Endothelial cell (in vitro differentiated cells): ENCODE measurements at regions not wholly inside any gene's neighbourhood (a gene's known extent, or its start where the extent isn't known, plus 50 kb on each side); places are given as distances from the start of the nearest gene placed in this dataset.

ENCODE experiments used
- DNase-seq: peaks from one replicate; pipeline ENCODE4 v3.0.0; 2021; ENCODE audit warnings: low spot score
- H3K27ac Mint-ChIP-seq: one replicate; pipeline ENCODE4 v1.8.0; 2021; ENCODE audit warnings: mixed read lengths, inconsistent platforms; ENCODE audit not compliant: unreplicated experiment
- H3K27me3 Mint-ChIP-seq: one replicate; pipeline ENCODE4 v1.8.0; 2021; ENCODE audit warnings: mild to moderate bottlenecking, moderate library complexity, mixed read lengths, inconsistent platforms; ENCODE audit not compliant: unreplicated experiment
- H3K36me3 Mint-ChIP-seq: one replicate; pipeline ENCODE4 v1.8.0; 2021; ENCODE audit warnings: mild to moderate bottlenecking, low read depth, mixed read lengths, inconsistent platforms; ENCODE audit not compliant: unreplicated experiment
- H3K4me1 Mint-ChIP-seq: one replicate; pipeline ENCODE4 v1.8.0; 2021; ENCODE audit warnings: mild to moderate bottlenecking, mixed read lengths, inconsistent platforms; ENCODE audit not compliant: unreplicated experiment
- H3K4me3 Mint-ChIP-seq: one replicate; pipeline ENCODE4 v1.8.0; 2021; ENCODE audit warnings: mild to moderate bottlenecking, mixed read lengths, inconsistent platforms; ENCODE audit not compliant: unreplicated experiment
- H3K9me3 Mint-ChIP-seq: one replicate; pipeline ENCODE4 v1.8.0; 2021; ENCODE audit warnings: mixed read lengths, inconsistent platforms; ENCODE audit not compliant: unreplicated experiment
- CTCF ChIP-seq: fragments of 200-600 bp; sonication (generic); IDR thresholded peaks from one replicate; pipeline ENCODE4 v1.5.0; 2021; ENCODE audit warnings: antibody characterized with exemption; ENCODE audit not compliant: unreplicated experiment

- Mint-ChIP-seq H3K27me3 (no peaks in the 10 kb centered on the region), H3K4me3 (no peak overlapping the region), H3K9me3 (peaks cover 14% of the 10 kb centered on the region), H3K36me3 (peaks cover 8% of the 10 kb centered on the region), H3K4me1 (peaks cover 5% of the 10 kb centered on the region), H3K27ac (no peak overlapping the region)
- no peak for DNase-seq
- no peak for TF ChIP-seq CTCF
Measured at GRCh38 chr1:187630653-187631380, 802.1 kb downstream of the PLA2G4A start.

- Mint-ChIP-seq H3K9me3 (peaks cover 14% of the 10 kb centered on the region), H3K36me3 (peaks cover 8% of the 10 kb centered on the region), H3K27ac (no peak overlapping the region)
Measured at GRCh38 chr1:187631381-187631675, 802.6 kb downstream of the PLA2G4A start.

GRCh38 chr1:187631984-187632383, 803.2 kb downstream of the PLA2G4A start:
- H3K4me3 Mint-ChIP-seq: no peak overlapping the region
- H3K27ac Mint-ChIP-seq: no peak overlapping the region
- H3K27me3 Mint-ChIP-seq: no peaks in the 10 kb centered on the region
- DNase-seq: no peak
- TF ChIP-seq CTCF: no peak
- peaks cover 8% of the 10 kb centered on the region for H3K36me3 Mint-ChIP-seq
- H3K4me1 Mint-ChIP-seq: peaks cover 5% of the 10 kb centered on the region
- H3K9me3 Mint-ChIP-seq: peaks cover 14% of the 10 kb centered on the region

More at GRCh38 chr1:187631381-187631675, 802.6 kb downstream of the PLA2G4A start:
- no peak for DNase-seq
- H3K4me3 Mint-ChIP-seq: no peak overlapping the region
- no peaks in the 10 kb centered on the region for H3K27me3 Mint-ChIP-seq
- no peak for TF ChIP-seq CTCF
- H3K4me1 Mint-ChIP-seq: peaks cover 5% of the 10 kb centered on the region

GRCh38 chr1:187634940-187635339, 806.2 kb downstream of the PLA2G4A start:
- H3K4me3 Mint-ChIP-seq: no peak overlapping the region
- no peak for TF ChIP-seq CTCF
- peaks cover 18% of the 10 kb centered on the region for H3K9me3 Mint-ChIP-seq
- H3K4me1 Mint-ChIP-seq: peaks cover 5% of the 10 kb centered on the region
- H3K27ac Mint-ChIP-seq: no peak overlapping the region
- DNase-seq: no peak
- H3K36me3 Mint-ChIP-seq: peaks cover 8% of the 10 kb centered on the region
- no peaks in the 10 kb centered on the region for H3K27me3 Mint-ChIP-seq

GRCh38 chr1:187638733-187639434, 810.1 kb downstream of the PLA2G4A start:
- no peak overlapping the region for H3K4me3 Mint-ChIP-seq
- H3K27me3 Mint-ChIP-seq: no peaks in the 10 kb centered on the region
- H3K9me3 Mint-ChIP-seq: peaks cover 8% of the 10 kb centered on the region
- no peak for DNase-seq
- H3K36me3 Mint-ChIP-seq: no peaks in the 10 kb centered on the region
- no peak overlapping the region for H3K27ac Mint-ChIP-seq
- TF ChIP-seq CTCF: no peak
- H3K4me1 Mint-ChIP-seq: peaks cover 5% of the 10 kb centered on the region
